HFF-Myc (cell line): ENCODE measurements at regions not wholly inside any gene's neighbourhood (a gene's known extent, or its start where the extent isn't known, plus 50 kb on each side); places are given as distances from the start of the nearest gene placed in this dataset.
"Not testable (repeated sequence)": the region's sequence is repeated elsewhere in the genome, so short reads cannot be mapped to it uniquely, and the experiment has no call there.

Experiments used
- DNase-seq: peaks from one replicate; pipeline ENCODE4 v3.0.0-alpha.2; 2011; ENCODE audit warnings: low read depth; ENCODE audit errors: extremely low read depth
- H3K4me3 ChIP-seq: replicated peaks from 2 replicates; pipeline ENCODE4 v1.5.1; 2011; ENCODE audit warnings: low read depth, mild to moderate bottlenecking, control low read depth, low read length
- TF ChIP-seq, protein P1 (sequence below): IDR thresholded peaks from 2 replicates; pipeline ENCODE4 v1.5.1; 2012; ENCODE audit warnings: mild to moderate bottlenecking, low read depth, low read length, control low read depth; ENCODE audit errors: missing control alignments

DNA sequence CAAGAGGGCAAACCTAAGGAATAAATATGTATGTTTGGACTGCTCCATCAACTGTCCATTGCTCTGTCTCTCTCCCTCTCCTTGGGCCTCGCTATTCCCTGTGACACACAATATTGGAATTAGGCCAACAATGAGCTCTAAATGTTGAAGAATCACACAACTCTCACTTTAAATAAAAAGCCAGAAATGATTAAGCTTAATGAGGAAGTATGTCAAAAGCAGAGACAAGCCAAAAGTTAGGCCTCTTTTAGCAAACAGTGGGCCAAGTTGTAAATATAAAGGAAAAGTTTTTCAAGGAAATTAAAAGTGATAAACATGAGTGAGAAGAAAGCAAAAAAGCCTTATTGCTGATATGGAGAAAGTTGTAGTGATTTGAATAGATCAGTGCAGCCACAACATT lies 141.0 kb downstream of the VGLL3 start:
- TF ChIP-seq, protein P1, sequence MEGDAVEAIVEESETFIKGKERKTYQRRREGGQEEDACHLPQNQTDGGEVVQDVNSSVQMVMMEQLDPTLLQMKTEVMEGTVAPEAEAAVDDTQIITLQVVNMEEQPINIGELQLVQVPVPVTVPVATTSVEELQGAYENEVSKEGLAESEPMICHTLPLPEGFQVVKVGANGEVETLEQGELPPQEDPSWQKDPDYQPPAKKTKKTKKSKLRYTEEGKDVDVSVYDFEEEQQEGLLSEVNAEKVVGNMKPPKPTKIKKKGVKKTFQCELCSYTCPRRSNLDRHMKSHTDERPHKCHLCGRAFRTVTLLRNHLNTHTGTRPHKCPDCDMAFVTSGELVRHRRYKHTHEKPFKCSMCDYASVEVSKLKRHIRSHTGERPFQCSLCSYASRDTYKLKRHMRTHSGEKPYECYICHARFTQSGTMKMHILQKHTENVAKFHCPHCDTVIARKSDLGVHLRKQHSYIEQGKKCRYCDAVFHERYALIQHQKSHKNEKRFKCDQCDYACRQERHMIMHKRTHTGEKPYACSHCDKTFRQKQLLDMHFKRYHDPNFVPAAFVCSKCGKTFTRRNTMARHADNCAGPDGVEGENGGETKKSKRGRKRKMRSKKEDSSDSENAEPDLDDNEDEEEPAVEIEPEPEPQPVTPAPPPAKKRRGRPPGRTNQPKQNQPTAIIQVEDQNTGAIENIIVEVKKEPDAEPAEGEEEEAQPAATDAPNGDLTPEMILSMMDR: no peak
- no peak overlapping the region for H3K4me3 ChIP-seq
- DNase-seq: no peak

DNA sequence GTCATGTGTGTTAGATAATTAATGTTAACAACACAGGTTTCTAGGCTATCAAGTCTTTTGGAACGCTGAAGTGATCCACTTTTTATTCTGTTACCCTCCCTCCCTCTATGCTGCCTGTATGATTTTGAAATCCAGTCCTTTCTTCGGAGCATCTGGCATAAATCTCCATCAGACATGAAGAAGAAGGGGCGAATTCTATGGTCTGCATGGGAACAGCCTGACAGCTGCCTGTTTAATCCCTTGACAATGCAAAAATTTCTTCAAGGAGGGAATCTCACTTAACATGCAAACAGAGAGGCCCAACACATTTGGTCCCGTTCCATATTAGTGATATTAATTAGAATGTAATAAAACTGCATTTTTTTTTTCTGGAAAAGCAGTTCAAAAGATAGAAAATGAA lies 145.2 kb downstream of the VGLL3 start:
- no peak for DNase-seq
- H3K4me3 ChIP-seq: no peak overlapping the region
- TF ChIP-seq, protein P1: no peak

DNA sequence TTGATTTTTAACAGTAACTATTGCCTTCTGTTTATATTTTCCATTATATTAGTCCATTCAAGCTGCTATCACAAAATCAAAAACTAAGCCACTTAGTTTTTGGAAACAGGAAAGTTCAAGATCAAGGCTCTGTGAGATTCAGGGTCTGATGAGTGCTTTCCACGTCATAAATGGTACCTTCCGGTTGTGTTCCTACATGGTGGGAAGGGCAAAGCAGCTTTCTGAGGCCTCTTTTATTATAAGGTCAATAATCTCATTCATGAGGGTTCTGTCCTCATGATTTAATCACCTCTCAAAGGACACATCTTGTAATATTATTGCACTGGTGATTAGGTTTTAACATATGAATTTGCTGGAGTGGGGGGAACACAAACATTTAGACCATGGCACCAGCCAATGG lies 152.0 kb downstream of the VGLL3 start:
- no peak for DNase-seq
- TF ChIP-seq, protein P1: no peak
- H3K4me3 ChIP-seq: no peak overlapping the region

DNA sequence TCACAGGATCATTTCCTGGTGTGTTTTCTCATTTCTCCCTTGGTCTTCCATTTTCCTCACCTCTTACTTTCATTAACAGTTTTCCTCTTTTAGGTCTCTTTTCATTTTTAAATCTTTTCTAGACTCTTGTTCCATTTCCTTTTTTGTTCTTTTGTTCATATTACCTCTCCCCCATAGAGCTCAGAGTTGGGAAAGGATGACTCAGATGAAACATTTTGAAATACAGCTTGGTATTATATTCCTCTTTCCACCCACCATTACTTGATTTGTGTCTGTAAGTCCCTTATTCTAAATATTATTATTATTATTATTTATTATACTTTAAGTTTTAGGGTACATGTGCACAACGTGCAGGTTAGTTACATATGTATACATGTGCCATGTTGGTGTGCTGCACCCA lies 153.1 kb downstream of the VGLL3 start:
- TF ChIP-seq, protein P1: no peak
- DNase-seq: no peak
- H3K4me3 ChIP-seq: no peak overlapping the region

DNA sequence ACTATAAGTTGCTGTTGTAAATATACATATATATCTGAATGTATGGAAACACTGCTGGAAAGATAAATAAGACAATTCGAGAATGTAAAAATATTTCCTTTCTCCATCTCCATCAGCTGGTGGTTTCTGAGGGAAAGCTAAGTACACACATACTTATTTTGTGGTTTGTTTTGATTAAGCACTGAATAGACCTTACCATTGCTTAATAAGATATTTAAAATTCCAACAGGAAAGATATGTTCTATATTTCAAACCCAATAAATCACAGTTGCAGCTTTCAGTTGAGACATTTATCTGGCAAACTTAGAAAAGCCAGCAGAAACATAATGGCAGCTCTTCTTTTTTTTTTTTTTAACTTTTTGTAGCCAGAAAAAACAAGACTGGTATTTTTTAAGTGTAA lies 160.4 kb downstream of the VGLL3 start:
- TF ChIP-seq, protein P1: no peak
- H3K4me3 ChIP-seq: no peak overlapping the region
- no peak for DNase-seq

DNA sequence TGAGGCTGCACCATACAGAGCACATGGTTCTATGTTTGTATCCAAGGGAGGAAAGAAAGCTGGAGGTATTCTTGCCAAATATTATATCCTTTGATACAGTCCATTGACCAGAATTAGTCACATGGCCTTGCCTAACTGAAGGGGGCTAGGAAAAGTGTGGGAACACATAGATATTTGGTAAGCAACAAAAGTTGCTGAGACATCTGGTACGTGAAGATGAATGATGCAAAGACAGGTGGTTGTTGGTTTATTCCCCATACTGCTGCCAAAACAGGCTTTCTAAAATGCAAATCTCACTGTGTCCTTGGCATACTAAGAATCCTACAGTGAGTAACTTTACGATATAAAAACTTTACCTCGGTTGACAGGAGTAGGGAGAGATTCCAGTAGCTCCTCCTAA lies 162.2 kb downstream of the VGLL3 start:
- DNase-seq: no peak
- H3K4me3 ChIP-seq: no peak overlapping the region
- TF ChIP-seq, protein P1: no peak

DNA sequence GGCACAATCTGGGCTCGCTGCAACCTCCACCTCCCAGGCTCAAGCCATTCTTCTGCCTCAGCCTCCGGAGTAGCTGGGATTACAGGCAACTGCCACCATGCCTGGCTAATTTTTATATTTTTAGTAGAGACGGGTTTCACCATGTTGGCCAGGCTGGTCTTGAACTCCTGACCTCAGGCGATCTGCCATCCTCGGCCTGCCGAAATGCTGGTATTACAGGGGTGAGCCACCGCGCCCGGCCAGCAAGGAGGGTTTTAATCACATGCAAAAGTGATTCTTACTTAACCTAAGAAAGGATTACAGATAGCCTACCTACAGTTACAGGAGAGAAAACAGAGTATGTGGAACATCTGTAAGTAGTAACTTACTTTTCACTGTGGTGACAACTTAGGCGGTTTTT lies 163.4 kb downstream of the VGLL3 start:
- DNase-seq: not testable (repeated sequence)

DNA sequence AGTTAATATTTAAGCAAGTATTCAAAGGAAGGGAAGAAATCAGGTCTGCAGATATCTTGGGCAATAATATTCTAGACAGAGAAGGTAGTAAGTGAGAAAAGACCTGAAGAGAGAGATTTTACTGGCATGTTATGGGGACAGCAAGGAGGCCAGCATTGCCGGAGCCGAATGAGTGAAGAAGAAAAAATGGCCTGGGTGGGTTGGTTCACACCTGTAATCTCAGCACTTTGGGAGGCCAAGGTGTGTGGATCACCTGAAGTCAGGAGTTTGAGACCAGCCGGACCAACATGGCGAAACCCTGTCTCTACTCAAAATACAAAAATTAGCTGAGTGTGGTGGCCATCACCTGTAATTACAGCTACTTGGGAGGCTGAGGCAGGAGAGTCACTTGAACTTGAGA lies 164.7 kb downstream of the VGLL3 start:
- H3K4me3 ChIP-seq: no peak overlapping the region
- no peak for DNase-seq
- TF ChIP-seq, protein P1: no peak

More for the DNA sequence above, 163.4 kb downstream of the VGLL3 start:
- H3K4me3 ChIP-seq: not testable (repeated sequence)
